NCI-H446 treated with DMSO at 0.1 percent for 48 hours (cell line): ENCODE measurements at regions not wholly inside any gene's neighbourhood (a gene's known extent, or its start where the extent isn't known, plus 50 kb on each side); places are given as distances from the start of the nearest gene placed in this dataset.

ENCODE experiments used
- DNase-seq: peaks from one replicate; lab custom pipeline; 2025; lab: John Stamatoyannopoulos, UW

GRCh38 chr11:115927823-115928329 is 423.7 kb upstream of the CADM1 start:
- no peak for DNase-seq

GRCh38 chr11:115926601-115927000 is 422.4 kb upstream of the CADM1 start:
- no peak for DNase-seq

GRCh38 chr11:115926138-115926537 is 421.9 kb upstream of the CADM1 start:
- no peak for DNase-seq

GRCh38 chr11:115925568-115926090 is 421.4 kb upstream of the CADM1 start:
- DNase-seq: no peak

- DNase-seq: no peak
Observed at GRCh38 chr11:115924744-115925567, 420.7 kb upstream of the CADM1 start.

- DNase-seq: no peak
Observed at GRCh38 chr11:115922876-115923275, 418.7 kb upstream of the CADM1 start.

- DNase-seq: no peak
Observed at GRCh38 chr11:115921986-115922385, 417.8 kb upstream of the CADM1 start.

- DNase-seq: no peak
Observed at GRCh38 chr11:115921540-115921939, 417.3 kb upstream of the CADM1 start.

- no peak for DNase-seq
Observed at GRCh38 chr11:115920841-115921480, 416.7 kb upstream of the CADM1 start.

- no peak for DNase-seq
Observed at GRCh38 chr11:115920092-115920461, 415.9 kb upstream of the CADM1 start.

- DNase-seq: no peak
Observed at GRCh38 chr11:115919341-115920091, 415.3 kb upstream of the CADM1 start.

GRCh38 chr11:115918576-115918975 is 414.4 kb upstream of the CADM1 start:
- no peak for DNase-seq

- no peak for DNase-seq
Observed at GRCh38 chr11:115916608-115917007, 412.4 kb upstream of the CADM1 start.

GRCh38 chr11:115912484-115912945 is 408.3 kb upstream of the CADM1 start:
- DNase-seq: no peak

GRCh38 chr11:115911613-115912346 is 407.6 kb upstream of the CADM1 start:
- peak; percentile 29 for DNase-seq

GRCh38 chr11:115910379-115910778 is 406.2 kb upstream of the CADM1 start:
- no peak for DNase-seq

GRCh38 chr11:115906171-115906570 is 402.0 kb upstream of the CADM1 start:
- no peak for DNase-seq

GRCh38 chr11:115905341-115906000 is 401.3 kb upstream of the CADM1 start:
- no peak for DNase-seq

- no peak for DNase-seq
Observed at GRCh38 chr11:115903179-115903578, 399.0 kb upstream of the CADM1 start.

GRCh38 chr11:115901069-115901468 is 396.9 kb upstream of the CADM1 start:
- no peak for DNase-seq

- DNase-seq: no peak
Observed at GRCh38 chr11:115900111-115900510, 395.9 kb upstream of the CADM1 start.
